ENCODE measurements at regions not wholly inside any gene's neighbourhood (a gene's known extent, or its start where the extent isn't known, plus 50 kb on each side); places are given as distances from the start of the nearest gene placed in this dataset.

- DNase-seq (ENCODE audit: low read depth): no peak
Measured at GRCh38 chr18:56382541-56382940, 255.9 kb downstream of the TXNL1 start.

GRCh38 chr18:56381196-56381595 lies 257.2 kb downstream of the TXNL1 start:
- DNase-seq (ENCODE audit: low read depth): no peak

- no peak for DNase-seq (ENCODE audit: low read depth)
Measured at GRCh38 chr18:56380685-56381084, 257.7 kb downstream of the TXNL1 start.

GRCh38 chr18:56379256-56379655 lies 259.1 kb downstream of the TXNL1 start:
- DNase-seq (ENCODE audit: low read depth): no peak

- DNase-seq (ENCODE audit: low read depth): no peak
Measured at GRCh38 chr18:56377231-56377630, 261.2 kb downstream of the TXNL1 start.

- DNase-seq (ENCODE audit: low read depth): no peak
Measured at GRCh38 chr18:56374007-56374655, 264.3 kb downstream of the TXNL1 start.

- no peak for DNase-seq (ENCODE audit: low read depth)
Measured at GRCh38 chr18:56373601-56374000, 264.8 kb downstream of the TXNL1 start.

- no peak for DNase-seq (ENCODE audit: low read depth)
Measured at GRCh38 chr18:56368066-56368465, 270.3 kb downstream of the TXNL1 start.

GRCh38 chr18:56358608-56359280 lies 279.6 kb downstream of the TXNL1 start:
- DNase-seq (ENCODE audit: low read depth): no peak

- DNase-seq (ENCODE audit: low read depth): no peak
Measured at GRCh38 chr18:56353663-56354260, 284.6 kb downstream of the TXNL1 start.

GRCh38 chr18:56351911-56352500 lies 286.4 kb downstream of the TXNL1 start:
- DNase-seq (ENCODE audit: low read depth): peak; percentile 9

GRCh38 chr18:56337507-56337906 lies 300.9 kb downstream of the TXNL1 start:
- DNase-seq (ENCODE audit: low read depth): no peak

GRCh38 chr18:56333839-56334238 lies 304.6 kb downstream of the TXNL1 start:
- DNase-seq (ENCODE audit: low read depth): no peak

- no peak for DNase-seq (ENCODE audit: low read depth)
Measured at GRCh38 chr18:56333146-56333545, 305.2 kb downstream of the TXNL1 start.

GRCh38 chr18:56332371-56332770 lies 306.0 kb downstream of the TXNL1 start:
- no peak for DNase-seq (ENCODE audit: low read depth)

- no peak for DNase-seq (ENCODE audit: low read depth)
Measured at GRCh38 chr18:56330366-56331110, 307.9 kb downstream of the TXNL1 start.

- DNase-seq (ENCODE audit: low read depth): no peak
Measured at GRCh38 chr18:56329536-56329935, 308.9 kb downstream of the TXNL1 start.

- no peak for DNase-seq (ENCODE audit: low read depth)
Measured at GRCh38 chr18:56327191-56327885, 311.1 kb downstream of the TXNL1 start.

GRCh38 chr18:56326336-56327072 lies 311.9 kb downstream of the TXNL1 start:
- DNase-seq (ENCODE audit: low read depth): no peak

- DNase-seq (ENCODE audit: low read depth): no peak
Measured at GRCh38 chr18:56323673-56324072, 314.7 kb downstream of the TXNL1 start.
